ENCODE measurements at regions not wholly inside any gene's neighbourhood (a gene's known extent, or its start where the extent isn't known, plus 50 kb on each side); places are given as distances from the start of the nearest gene placed in this dataset.

DNA sequence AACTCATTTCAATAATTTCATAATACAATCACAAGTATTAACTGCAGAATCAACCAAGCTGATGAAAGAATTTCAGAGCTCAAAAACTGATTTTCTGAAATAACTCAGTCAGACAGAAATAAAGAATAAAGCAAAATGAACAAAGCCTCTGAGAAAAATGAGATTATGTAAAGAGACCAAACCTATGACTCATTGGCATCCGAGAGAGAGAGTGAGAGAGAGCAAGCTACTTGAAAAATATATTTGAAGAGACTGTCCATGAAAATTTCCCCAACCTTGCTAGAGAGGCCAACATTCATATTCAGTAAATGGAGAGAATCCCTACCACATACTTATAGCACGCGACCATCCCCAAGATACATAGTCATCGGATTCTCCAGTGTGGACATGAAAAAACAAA, 1376.4 kb downstream of the CDH11 start:
- TF ChIP-seq TAF1 (IDR thresholded peaks at IDR 0.05; ENCODE audit: low read depth), result no peak
- TF ChIP-seq, protein P1, sequence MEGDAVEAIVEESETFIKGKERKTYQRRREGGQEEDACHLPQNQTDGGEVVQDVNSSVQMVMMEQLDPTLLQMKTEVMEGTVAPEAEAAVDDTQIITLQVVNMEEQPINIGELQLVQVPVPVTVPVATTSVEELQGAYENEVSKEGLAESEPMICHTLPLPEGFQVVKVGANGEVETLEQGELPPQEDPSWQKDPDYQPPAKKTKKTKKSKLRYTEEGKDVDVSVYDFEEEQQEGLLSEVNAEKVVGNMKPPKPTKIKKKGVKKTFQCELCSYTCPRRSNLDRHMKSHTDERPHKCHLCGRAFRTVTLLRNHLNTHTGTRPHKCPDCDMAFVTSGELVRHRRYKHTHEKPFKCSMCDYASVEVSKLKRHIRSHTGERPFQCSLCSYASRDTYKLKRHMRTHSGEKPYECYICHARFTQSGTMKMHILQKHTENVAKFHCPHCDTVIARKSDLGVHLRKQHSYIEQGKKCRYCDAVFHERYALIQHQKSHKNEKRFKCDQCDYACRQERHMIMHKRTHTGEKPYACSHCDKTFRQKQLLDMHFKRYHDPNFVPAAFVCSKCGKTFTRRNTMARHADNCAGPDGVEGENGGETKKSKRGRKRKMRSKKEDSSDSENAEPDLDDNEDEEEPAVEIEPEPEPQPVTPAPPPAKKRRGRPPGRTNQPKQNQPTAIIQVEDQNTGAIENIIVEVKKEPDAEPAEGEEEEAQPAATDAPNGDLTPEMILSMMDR (IDR thresholded peaks at IDR 0.05; ENCODE audit: poor library complexity, severe bottlenecking), result no peak
- no peak for TF ChIP-seq EZH2 (IDR thresholded peaks at IDR 0.05; ENCODE audit: borderline replicate concordance, insufficient read depth, low read length, poor library complexity, severe bottlenecking)
- no peak for TF ChIP-seq RAD21 (conservative IDR thresholded peaks at IDR 0.05)
- TF ChIP-seq POLR2AphosphoS5 (IDR thresholded peaks at IDR 0.05), result no peak
- TF ChIP-seq EP300 (conservative IDR thresholded peaks at IDR 0.05; ENCODE audit: poor library complexity, severe bottlenecking), result no peak
- TF ChIP-seq, protein P2, sequence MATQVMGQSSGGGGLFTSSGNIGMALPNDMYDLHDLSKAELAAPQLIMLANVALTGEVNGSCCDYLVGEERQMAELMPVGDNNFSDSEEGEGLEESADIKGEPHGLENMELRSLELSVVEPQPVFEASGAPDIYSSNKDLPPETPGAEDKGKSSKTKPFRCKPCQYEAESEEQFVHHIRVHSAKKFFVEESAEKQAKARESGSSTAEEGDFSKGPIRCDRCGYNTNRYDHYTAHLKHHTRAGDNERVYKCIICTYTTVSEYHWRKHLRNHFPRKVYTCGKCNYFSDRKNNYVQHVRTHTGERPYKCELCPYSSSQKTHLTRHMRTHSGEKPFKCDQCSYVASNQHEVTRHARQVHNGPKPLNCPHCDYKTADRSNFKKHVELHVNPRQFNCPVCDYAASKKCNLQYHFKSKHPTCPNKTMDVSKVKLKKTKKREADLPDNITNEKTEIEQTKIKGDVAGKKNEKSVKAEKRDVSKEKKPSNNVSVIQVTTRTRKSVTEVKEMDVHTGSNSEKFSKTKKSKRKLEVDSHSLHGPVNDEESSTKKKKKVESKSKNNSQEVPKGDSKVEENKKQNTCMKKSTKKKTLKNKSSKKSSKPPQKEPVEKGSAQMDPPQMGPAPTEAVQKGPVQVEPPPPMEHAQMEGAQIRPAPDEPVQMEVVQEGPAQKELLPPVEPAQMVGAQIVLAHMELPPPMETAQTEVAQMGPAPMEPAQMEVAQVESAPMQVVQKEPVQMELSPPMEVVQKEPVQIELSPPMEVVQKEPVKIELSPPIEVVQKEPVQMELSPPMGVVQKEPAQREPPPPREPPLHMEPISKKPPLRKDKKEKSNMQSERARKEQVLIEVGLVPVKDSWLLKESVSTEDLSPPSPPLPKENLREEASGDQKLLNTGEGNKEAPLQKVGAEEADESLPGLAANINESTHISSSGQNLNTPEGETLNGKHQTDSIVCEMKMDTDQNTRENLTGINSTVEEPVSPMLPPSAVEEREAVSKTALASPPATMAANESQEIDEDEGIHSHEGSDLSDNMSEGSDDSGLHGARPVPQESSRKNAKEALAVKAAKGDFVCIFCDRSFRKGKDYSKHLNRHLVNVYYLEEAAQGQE (IDR thresholded peaks at IDR 0.05; ENCODE audit: borderline replicate concordance), result no peak
- TF ChIP-seq MXI1 (conservative IDR thresholded peaks at IDR 0.05; ENCODE audit: poor library complexity, severe bottlenecking), result no peak
